DMS53 (cell line): ENCODE measurements at regions not wholly inside any gene's neighbourhood (a gene's known extent, or its start where the extent isn't known, plus 50 kb on each side); places are given as distances from the start of the nearest gene placed in this dataset.
"Not testable (repeated sequence)": the region's sequence is repeated elsewhere in the genome, so short reads cannot be mapped to it uniquely, and the experiment has no call there.

Source experiments
- DNase-seq: peaks from one replicate; lab custom pipeline; 2025; lab: John Stamatoyannopoulos, UW

DNA sequence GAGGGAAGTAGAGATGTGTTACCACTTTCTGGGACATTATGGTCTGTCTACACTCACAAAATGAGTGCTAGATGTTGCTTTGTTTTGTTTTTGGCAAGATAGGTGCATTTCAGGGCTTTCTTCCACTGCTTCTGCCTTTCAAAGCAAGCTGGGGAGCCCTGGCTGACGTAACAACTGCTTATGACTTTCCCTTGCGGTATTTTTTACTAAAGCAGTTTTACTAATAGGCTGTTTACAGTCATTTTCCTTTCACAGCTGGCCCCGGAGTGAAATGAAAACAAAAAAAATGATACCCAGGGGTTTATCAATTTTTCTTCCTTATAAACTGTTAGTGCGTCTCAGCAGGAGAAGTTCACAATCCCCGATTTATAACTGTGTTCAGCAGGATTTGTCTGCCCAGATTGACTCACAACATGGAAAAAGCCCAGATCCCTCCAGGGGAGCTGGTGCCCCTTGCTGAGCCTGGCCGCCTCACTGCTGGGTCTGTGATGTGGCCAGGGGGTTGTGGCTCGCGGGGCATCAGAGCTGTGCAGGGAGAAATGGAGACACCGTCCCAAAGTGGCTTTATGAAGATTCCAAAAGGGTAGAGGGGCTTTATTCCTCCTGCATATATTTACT is 184.4 kb upstream of the HS3ST3A1 start:
- no peak for DNase-seq

GRCh38 chr17:13787636-13788035 is 185.9 kb upstream of the HS3ST3A1 start:
- DNase-seq = no peak

GRCh38 chr17:13788385-13788784 is 186.7 kb upstream of the HS3ST3A1 start:
- no peak for DNase-seq

GRCh38 chr17:13792314-13792713 is 190.6 kb upstream of the HS3ST3A1 start:
- DNase-seq = no peak

DNA sequence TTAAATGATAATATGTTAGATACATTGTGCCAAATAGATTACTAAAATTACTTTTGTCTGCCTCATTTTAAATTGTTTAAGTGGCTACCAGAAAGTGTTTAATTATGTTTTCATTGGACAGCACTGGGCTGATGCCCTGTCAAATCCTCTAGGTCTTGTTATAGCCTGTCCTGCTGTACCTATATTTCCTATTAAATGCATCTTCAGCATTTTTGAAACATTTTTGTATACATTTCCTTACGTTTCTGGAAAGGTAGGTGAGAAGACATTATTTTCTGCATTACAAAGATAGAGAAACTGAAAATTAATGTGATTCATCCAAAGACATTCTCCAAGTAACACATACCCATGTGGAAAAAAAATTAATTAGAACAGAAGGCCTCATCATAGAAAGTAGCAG is 192.2 kb upstream of the HS3ST3A1 start:
- DNase-seq = no peak

DNA sequence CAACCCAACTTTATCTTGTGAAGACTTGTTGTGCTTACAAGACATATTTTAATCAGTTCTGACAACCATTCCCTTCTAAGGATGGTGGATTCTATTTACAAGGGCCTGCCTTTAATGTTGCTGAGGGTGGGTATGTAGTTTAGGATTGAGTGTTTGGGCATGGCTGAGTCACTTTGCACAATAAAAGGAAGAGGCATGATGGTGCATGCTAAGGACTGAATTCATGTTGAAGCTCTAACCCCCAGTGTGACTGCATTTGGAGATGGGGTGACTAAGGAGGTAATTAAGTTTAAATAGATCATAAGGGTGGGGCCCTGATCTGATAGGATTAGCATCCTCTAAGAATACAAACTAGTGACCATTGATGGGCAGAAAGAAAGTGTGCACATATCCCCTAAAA is 196.1 kb upstream of the HS3ST3A1 start:
- no peak for DNase-seq

DNA sequence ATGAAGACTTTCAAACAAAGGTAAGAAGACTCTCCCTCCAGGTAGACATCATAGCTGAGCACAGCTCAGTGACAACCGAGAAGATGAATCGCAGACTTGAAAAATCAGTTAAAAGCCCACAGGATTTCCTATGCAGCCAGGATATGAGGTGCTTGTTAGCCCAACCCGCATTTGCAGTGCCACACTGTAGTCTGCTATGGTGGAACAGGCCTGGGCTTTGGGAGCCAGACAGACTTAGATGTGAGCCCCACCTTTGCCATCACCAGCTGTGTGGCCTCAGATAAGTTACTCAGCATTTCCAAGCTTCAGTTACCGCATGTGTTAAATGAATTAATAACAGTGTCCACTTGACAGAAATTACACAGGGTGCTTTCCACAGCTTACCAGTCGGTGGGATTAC is 204.4 kb upstream of the HS3ST3A1 start:
- DNase-seq = no peak

- DNase-seq = no peak
These were observed 205.4 kb upstream of the HS3ST3A1 start for GRCh38 chr17:13807103-13807502.

- DNase-seq = no peak
These were observed 210.6 kb upstream of the HS3ST3A1 start for GRCh38 chr17:13812350-13812749.

- DNase-seq = no peak
These were observed 211.9 kb upstream of the HS3ST3A1 start for GRCh38 chr17:13813347-13814240.

GRCh38 chr17:13822700-13823099 is 221.0 kb upstream of the HS3ST3A1 start:
- no peak for DNase-seq

- DNase-seq = no peak
These were observed 223.9 kb upstream of the HS3ST3A1 start for GRCh38 chr17:13825526-13826040.

GRCh38 chr17:13827118-13827517 is 225.4 kb upstream of the HS3ST3A1 start:
- DNase-seq = no peak

DNA sequence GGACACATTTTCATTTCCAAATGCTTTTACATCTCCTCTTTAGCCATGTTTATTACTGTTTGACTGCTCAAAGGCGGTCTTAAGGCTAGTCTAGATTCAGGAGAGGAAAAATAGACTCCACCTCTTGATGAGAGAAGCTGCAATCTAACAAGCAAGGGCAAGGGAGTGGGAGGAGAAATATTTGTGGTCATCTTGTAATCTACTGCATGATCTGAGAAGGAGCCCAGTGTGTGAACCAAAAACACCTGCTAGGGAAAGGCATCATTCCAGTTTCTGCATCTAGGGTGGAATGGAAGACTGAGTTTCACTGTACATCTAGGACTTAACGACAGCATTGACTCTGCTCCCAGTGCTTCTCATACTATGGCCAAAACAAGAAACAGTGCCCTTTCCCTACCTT is 232.2 kb upstream of the HS3ST3A1 start:
- DNase-seq = no peak

DNA sequence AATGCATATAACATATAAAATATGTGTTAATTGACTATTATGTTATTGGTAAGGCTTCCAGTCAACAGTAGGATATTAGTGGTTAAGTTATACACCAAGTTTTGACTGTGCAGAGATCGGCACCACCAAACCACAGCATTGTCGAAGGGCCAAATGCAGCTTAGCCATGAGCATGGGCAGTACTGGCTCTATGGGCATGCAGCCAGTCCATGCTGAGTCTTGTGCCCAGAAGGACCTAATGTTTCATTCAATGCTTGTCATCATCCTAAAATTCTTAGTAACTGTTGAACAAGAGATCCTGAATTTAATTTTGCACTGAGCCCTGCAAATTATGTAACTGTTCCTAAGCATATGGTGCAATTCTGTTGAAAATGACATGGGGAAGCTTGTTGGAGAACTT is 233.4 kb upstream of the HS3ST3A1 start:
- DNase-seq = no peak

- DNase-seq = no peak
These were observed 231.9 kb upstream of the COX10 start for GRCh38 chr17:13837417-13837816.

GRCh38 chr17:13840254-13840653 is 229.1 kb upstream of the COX10 start:
- DNase-seq = no peak

DNA sequence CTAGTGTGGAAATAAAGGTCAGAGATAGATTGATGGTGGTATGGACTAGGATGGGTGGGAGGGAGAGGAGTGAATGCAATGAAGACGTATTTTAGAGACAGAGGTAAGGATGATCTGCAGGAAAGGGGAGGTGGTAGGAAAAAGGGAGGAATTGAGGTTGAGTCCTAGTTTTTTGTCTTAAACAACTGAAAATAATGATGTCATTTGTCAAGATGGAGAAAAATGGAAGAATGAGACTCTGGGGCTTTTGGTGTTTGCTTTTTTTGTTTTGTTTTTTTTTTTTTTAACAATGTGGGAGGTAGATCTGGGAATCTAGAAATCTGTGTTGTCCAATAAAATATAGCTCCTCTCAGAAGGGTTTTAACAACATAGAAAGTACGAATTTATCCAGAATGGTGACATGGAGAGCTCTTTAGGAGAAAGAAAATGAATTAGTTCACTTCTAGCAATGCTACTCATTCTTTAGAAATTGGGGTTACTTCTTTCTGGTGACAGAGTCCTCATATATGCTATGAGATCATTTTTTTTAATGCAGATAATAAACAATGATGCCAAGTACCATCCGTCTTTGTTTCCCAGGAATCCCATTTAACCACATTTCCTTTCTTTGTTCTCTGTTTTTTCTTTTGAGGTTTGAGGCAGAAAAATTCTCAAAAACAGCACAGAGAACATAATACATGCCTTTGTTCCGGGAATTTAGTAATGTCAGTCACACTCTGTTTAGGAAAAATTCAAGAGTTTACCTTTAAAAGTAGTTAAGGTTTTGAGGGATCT is 225.3 kb upstream of the COX10 start:
- DNase-seq = no peak

- DNase-seq = no peak
These were observed 217.4 kb upstream of the COX10 start for GRCh38 chr17:13851889-13852288.

DNA sequence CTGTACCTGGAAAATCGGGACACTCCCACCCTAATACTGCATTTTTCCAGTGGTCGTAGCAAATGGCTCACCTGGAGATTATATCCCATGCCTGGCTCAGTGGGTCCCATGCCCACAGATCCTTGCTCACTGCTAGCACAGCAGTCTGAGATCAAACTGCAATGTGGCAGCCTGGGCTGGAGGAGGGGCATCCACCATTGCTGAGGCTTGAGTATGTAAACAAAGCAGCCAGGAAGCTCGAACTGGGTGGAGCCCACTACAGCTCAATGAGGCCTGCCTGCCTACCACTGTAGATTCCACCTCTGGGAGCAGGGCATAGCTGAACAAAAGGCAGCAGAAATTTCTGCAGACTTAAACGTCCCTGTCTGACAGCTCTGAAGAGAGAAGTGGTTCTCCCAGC is 213.6 kb upstream of the COX10 start:
- DNase-seq = not testable (repeated sequence)

DNA sequence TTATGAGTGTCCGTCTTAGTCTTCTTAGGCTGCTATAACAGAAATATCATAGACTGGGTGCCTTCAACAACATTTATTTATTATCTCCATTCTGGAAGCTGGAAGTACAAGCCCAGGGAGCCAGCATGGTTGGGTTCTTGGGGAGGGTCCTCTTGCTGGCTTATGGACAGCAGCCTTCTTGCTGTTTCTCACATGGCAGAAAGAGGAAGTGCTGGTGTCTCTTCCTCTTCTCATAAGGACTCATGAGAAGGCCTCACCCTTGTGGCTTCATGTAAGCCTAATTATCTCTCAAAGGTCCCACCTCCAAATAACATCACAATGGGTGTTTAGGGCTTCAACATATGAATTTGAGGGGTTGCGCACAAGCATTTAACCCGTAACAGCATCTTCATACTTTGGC is 207.0 kb upstream of the COX10 start:
- DNase-seq = no peak

DNA sequence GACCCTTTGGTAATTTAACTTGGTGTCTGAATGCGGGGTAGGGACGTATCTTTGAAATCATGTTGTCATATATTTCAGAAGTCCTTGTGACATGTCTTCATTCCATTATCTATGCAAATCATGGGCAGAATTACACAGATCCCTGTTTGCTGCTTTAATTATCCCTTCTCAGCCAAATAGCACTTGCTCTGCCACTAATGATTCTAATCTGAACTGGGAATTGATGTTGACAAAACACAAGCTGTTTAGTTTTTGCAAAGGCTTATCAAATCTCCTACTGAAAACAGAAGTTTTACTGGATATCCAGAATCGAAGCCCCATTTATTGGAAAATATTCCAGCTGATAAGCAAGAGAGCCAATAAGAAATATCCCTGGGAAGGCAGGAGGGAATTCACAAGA is 205.9 kb upstream of the COX10 start:
- DNase-seq = no peak

- DNase-seq = no peak
These were observed 204.8 kb upstream of the COX10 start for GRCh38 chr17:13864521-13864920.
